Activated CD4-positive, alpha-beta T cell treated with anti-CD3 and anti-CD28 coated beads, Interleukin-2, amount 50 U/mL, for 4 hours (primary cell): ENCODE measurements at regions not wholly inside any gene's neighbourhood (a gene's known extent, or its start where the extent isn't known, plus 50 kb on each side); places are given as distances from the start of the nearest gene placed in this dataset.
A peak's percentile ranks its signal among the peaks of the same experiment; 100 is the strongest.

Experiments
- DNase-seq, 2 experiments: peaks; one replicate each; pipeline ENCODE4 v3.0.0-alpha.2; 2020

DNA sequence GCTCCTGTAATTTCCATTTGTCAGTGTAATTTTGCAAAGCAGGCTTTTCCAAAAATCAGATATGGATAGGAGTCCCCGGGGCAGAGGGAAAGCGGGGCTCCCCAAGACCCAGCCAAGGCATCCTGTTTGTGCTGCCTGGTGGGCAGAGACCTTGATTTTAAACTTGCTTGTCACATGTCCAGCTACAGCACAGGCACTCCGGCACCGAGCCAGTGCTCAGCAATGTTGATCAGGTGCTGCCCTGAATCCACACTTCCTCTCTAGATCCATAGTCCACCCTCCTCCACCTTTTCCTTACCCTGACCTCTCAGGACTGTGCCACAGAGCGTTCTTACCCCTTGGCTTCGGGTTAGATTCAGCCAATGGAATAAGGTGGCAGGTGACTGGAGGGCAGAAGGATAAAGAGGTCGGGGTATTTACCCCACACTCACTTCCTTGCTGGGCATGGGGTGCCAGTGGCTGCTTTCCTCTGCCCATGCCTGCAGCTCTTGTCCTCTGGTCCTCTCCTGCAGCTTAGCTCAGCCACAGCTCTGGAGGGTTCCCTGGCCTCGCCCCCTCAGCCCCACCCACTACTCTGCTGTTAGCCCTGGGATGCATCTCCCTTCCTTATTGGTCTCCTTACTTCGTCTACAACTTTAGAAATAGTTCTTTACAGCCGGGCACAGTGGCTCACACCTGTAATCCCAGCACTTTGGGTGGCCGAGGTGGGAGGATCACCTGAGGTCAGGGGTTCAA, 80.1 kb downstream of the IRF2BPL start:
- DNase-seq, result no peak

DNA sequence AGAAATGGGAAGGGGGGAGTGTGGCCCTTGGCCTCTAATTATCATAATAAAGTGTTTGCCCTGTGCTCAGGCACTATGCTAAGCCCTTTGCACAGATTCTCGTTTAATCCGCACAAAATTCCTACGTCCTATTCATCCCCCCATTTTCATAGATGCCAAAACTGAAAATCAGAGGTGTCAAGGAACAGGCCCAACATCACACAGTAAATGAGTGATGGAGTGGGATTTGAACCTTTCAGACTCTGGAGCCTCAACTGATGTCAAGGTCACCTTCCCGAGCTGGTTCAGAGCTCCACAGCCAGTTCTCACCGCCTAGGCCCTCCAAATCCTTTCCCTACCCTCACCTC, 80.7 kb downstream of the IRF2BPL start:
- no peak for DNase-seq

DNA sequence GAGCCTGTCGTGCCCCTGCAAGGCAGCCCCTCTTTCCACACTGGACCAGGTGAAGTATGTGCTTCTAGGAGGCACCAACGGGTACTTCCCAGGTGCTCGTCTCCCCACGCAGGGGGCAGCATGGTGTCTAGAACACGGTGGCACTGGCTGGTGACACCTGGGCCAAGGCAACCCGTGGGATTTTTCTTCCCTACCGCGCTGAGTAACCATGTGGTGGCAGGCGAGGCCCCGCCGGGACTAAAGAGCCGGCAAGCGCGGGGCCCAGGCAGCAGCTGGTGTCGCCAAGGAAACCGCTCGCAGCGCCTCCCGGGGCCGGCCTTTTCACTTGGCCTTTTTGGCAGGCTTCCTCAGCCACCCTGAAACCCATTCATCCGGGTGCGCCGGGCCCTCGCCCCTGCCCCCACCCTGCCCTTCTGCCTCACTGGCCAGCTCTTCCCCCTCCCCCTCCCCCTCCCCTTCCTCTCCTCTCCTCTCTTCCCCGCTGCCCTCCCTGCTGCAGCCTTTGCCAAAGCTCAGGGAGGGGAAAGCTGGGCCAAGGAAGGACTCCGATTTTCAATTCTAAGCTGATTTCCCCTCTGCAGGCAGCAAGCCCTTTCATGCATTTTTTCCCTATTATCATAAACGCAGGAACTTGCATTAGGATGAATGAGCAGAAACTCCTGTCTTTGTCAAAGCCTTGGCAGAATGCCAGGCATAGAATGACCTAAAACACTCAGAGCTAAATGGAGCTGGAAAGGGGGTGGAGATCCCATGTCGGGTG, 81.2 kb downstream of the IRF2BPL start:
- DNase-seq, result peak; percentile 77 to 81

DNA sequence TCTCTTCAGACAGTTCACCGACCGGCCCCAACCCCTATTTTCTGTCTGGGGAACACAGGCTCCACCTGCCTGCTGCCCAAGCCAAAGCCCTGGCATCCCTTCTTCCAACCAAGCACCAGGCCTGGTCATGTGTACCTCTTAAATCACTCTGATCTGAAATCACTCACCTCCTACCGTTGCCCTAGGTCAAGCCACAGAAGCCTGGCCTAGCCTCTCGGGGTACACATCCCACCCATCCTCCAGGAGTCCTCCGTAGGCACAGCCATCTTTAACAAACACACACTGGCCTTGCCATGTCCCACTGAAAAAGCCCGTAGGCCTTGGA, 81.8 kb downstream of the IRF2BPL start:
- DNase-seq, result no peak

DNA sequence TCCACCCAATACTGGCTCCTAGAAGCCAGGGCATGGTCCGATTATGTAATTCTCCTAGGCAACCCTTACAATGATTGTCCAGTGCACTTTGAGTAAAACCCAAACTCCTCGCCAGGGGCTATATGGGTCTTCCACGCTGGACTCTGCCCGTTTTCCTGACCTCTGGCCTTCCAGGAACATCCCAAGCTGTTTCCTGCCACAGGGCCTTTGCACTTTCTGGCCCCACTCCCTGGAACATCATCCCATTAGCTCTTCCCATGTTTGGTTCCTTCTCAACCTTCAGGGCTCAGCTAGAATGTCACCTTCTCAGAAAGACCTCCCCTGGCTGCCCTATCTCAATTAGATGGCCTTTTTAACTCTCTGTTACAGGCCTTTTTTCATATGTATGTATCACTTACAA, 85.4 kb downstream of the IRF2BPL start:
- no peak for DNase-seq

DNA sequence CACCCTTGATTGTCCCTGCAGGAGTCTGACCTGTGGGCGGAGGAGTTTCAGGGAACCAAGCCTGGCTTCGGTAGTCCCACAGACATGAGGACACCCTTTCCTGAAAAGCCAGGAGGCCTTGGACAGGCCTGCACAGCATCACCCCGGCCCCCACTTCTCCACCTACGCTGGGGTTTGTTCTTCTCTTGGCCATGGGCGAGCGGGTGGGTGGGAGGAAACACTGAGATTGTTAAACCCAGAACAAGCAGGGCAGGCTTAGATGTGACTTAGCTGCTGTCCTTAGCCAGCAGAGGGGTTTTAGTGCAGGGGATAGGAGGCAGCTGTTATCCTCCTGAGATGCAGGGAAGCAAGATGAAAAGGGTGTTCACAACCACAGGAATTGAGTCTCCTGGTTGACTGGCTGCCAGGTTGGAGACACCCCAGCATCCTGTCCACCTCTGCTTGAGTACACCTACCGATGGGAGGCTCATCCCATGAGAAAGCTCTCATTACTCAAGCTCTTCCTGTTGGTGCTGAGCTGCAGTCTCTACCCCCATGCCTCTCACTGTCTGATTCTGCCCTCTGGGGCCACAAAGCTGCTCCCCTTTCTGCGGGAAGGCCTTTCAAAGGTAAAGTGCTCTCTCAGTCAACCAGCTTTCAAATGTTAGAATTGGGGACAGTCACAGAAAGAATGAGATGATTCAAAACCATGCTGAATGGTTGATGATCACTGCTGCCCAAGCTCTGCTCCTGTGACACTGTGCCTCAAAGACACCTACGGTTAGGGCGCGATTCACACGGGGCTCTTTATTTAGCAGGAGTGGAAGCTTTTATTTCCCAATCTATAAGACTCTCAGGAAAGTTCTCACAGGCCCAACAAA, 86.3 kb downstream of the IRF2BPL start:
- DNase-seq, result no peak

GRCh38 chr14:76941544-76941943, 87.0 kb downstream of the IRF2BPL start:
- DNase-seq, result no peak

- no peak for DNase-seq
Observed at GRCh38 chr14:76940021-76940760, 88.3 kb downstream of the IRF2BPL start.

GRCh38 chr14:76939015-76939742, 89.3 kb downstream of the IRF2BPL start:
- no peak for DNase-seq

- DNase-seq, result no peak
Observed at GRCh38 chr14:76938092-76938500, 90.4 kb downstream of the IRF2BPL start.

- DNase-seq, result no peak
Observed at GRCh38 chr14:76937181-76938091, 91.1 kb downstream of the IRF2BPL start.

DNA sequence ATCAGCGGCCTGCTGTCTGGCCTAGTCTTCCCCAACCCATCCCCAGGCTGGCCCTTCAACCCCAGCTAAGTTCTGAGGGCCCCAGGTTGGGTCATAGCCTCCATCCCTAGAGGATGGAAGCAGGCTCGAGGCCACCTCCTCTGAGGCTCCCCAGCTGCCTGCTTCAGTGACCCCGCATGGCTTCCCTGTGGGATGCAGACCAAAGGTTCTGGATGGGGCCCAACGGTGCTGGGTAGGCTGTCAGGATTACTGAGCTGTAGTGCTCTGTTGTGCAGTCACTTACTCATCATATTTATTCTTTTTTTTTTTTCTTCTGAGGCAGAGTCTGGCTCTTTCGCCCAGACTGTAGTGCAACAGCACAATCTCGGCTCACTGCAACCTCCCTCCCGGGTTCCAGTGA, 92.0 kb downstream of the IRF2BPL start:
- DNase-seq, result no peak

DNA sequence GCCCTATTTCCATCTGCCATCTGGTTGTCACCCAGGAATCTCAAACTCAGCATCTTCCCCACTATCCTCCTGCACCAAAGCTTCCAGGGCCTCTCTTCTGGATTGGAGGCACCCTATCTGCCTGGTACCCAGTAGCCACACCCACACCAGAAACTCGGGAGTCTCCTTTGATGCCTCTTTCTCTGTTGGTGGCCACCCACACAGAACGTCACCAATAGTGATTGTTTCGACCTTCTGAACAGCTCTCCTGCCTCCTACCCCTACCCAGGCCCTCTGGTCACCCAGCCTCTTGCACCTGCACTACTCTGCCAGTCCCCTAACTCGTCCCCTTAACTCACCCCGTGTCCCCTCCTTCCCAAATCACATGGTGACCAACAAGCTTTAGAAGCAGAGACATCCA, 95.0 kb downstream of the IRF2BPL start:
- DNase-seq, result no peak

DNA sequence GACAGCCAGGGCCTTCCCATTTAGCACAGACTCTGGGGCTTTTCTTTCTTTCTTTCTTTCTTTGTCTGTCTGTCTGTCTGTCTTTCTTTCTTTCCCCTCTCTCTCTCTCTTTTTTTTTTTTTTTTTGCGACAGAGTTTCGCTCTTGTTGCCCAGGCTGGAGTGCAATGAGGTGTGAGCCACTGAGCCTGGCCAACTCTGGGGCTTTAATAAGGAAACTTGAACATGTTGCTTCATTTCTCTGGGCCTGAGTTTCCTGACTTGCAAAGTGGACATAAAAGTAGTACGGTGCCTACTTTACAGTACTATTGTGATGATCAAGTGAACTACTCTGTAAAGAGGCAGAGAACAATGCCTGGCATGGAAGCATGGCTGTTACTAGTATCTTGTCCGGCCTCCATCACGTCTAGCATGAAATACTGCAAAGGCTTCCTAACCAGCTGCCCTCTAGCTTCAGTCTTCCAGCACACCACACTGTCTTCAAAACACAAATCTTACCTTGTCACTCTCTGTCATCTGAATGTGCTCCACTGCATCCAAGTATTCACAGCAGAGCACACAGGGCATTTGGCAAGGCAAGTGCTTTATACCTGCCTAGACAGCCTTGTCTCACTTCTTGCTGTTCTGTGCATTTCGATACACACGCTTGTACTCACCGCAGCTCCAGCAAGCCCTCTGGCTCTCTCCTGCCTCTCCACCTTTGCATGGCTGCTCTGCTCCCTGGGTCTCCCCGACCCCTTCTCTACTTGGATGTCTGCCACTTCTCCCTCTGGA, 96.7 kb downstream of the IRF2BPL start:
- no peak for DNase-seq

DNA sequence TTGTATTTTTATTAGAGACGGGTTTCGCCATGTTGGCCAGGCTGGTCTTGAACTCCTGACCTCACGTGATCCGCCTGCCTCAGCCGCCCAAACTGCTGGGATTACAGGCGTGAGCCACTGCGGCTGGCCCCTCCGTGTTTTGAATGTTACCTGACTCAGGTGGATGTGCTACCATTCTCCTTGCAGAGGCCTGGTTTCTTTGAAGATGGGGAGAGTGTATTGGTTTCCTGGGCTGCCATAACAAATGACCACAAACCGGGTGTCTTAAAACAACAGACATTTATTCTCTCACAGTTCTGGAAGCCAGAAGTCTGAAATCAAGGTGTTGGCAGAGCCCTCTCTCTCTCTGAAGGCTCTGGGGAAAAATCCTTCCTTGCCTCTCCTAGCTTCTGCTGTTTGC, 98.0 kb downstream of the IRF2BPL start:
- no peak for DNase-seq

- DNase-seq, result peak; percentile 50
Observed at GRCh38 chr14:76929927-76930326, 98.6 kb downstream of the IRF2BPL start.

DNA sequence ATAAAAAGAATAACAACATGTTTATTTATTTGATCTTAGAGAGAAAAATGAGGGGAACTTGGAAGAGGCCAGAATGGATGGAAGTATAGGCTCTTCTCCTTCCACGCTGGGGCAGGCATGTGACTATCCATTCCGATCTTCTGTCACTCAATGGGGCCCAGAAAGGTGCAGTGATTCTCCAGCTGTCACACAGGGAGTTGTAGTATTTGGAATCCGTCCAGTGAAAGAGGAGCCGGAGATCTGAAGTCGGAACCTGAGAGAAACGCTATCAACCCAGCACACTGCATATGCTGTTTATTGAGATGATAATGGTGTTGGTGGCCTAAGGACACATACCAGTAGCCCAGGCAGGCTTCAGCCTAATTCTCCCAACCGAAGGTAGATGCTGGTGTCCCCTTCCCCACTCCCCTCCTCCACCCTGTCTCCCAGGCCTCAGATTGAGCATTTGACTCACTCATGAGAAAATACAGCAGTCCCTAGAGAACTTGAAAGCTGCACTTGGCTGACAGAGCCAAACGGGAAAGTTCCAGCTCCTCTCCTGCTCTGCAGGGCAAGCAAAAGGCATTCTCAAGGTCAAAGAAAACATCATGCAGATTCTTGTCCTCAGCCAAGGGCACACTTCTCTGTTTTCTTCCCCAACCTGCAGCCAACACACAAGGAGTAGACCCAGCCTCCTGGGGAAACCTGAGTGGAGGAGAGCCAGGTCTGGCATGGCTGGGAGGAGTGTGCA, 100.4 kb downstream of the IRF2BPL start:
- DNase-seq, result no peak

- peak; percentile 47 to 52 for DNase-seq
Observed at GRCh38 chr14:76926521-76927251, 100.5 kb downstream of the LRRC74A start.

DNA sequence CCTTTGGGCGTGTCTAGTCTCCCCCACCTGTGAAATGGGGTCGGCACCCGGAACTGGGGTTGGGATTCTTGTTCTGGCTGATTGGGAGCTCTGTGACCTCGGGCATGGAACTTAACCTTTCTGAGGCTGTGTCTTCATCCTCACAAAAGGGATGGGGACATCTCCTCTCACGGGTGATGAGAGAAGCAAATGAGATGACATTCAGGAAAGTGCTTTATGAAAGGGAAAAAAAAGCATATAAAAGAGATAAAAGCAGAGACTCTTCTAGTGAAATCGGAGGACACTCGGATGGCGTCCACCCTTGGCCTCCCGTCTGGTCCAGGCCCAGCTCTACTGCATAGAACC, 98.9 kb downstream of the LRRC74A start:
- no peak for DNase-seq
